HCT116 (cell line): ENCODE measurements at regions not wholly inside any gene's neighbourhood (a gene's known extent, or its start where the extent isn't known, plus 50 kb on each side); places are given as distances from the start of the nearest gene placed in this dataset.

Source experiments
- ATAC-seq: fragments of 200-7000 bp; cut with Tn5 transposase; 2 replicates; pipeline ENCODE4 v1.9.1; 2020; ENCODE audit warnings: mild to moderate bottlenecking, moderate library complexity
- BruUV-seq: library from RNA; stranded (reverse); fragments of 400-500 nt; replicated peaks from 2 replicates; lab custom pipeline; 2021; lab: Mats Ljungman, UMichigan
- CTCF ChIA-PET: fragments of 300-600 bp; sonication (Branson Sonifier 250); formaldehyde crosslinking; loops from one replicate; lab custom pipeline; 2021; ENCODE audit warnings: antibody characterized with exemption; lab: Charles Lee
- POLR2A ChIA-PET: fragments of 300-600, 350-600 bp; sonication (Branson Sonifier 250); formaldehyde crosslinking; loops from one replicate; lab custom pipeline; 2021; ENCODE audit warnings: antibody characterized with exemption; lab: Charles Lee
- RAD21 ChIA-PET, 2 experiments: fragments of 300-600 bp; sonication (Branson Sonifier 250); formaldehyde crosslinking; loops; one replicate each; lab custom pipeline; 2023; ENCODE audit warnings: low total read pairs in 2 of 2; ENCODE audit not compliant: uncharacterized antibody in 2 of 2, unreplicated experiment in 2 of 2, low non-redundant PET in 1 of 2; lab: Charles Lee
- DNase-seq: peaks from one replicate; pipeline ENCODE4 v3.0.0-alpha.2; 2010; ENCODE audit warnings: low read depth, low spot score
- H2AFZ ChIP-seq: fragments of 200-600 bp; shearing (Covaris generic), sonication (generic); 2 replicates; pipeline ENCODE4 v1.6.1; 2017; ENCODE audit warnings: low read depth, mixed run types, mixed read lengths, antibody characterized with exemption, low read length; ENCODE audit not compliant: poor library complexity, severe bottlenecking
- H3K27ac ChIP-seq: 2 replicates; pipeline ENCODE4 v1.5.1; 2012; ENCODE audit warnings: low read depth, low read length
- H3K27me3 ChIP-seq: fragments of 200-600 bp; sonication (generic); 2 replicates; pipeline ENCODE4 v1.6.1; 2016; ENCODE audit warnings: mixed run types, low read length, mixed read lengths; ENCODE audit not compliant: insufficient read depth
- H3K36me3 ChIP-seq, 2 experiments: fragments of 200-500 bp in 1 of 2; fragments of 200-600 bp in 1 of 2; sonication (Bioruptor generic) in 1 of 2; sonication (generic) in 1 of 2; 2 replicates each; pipeline versions ENCODE4 v1.5.1 to v1.6.1; 2014 to 2016; ENCODE audit warnings: low read length in 2 of 2, inconsistent platforms in 1 of 2, mixed read lengths in 1 of 2, mixed run types in 1 of 2; ENCODE audit not compliant: insufficient read depth in 2 of 2, control insufficient read depth in 1 of 2
- H3K4me1 ChIP-seq, 2 experiments: fragments of 200-600 bp in 1 of 2; sonication (generic) in 1 of 2; 2 replicates each; pipeline versions ENCODE4 v1.5.1 to v1.6.1; 2012 to 2017; ENCODE audit warnings: low read length in 2 of 2, inconsistent platforms in 1 of 2, mild to moderate bottlenecking in 1 of 2, mixed read lengths in 1 of 2, mixed run types in 1 of 2, moderate library complexity in 1 of 2; ENCODE audit not compliant: insufficient read depth in 2 of 2, control insufficient read depth in 1 of 2
- H3K4me2 ChIP-seq: fragments of 200-600 bp; sonication (generic); 2 replicates; pipeline ENCODE4 v1.6.1; 2017; ENCODE audit warnings: mixed run types, low read length, mixed read lengths
- H3K4me3 ChIP-seq, 2 experiments: fragments of 200-600 bp in 1 of 2; sonication (generic) in 1 of 2; replicated peaks in 1 of 2; 2 replicates each; pipeline ENCODE4 v1.5.1; 2011 to 2016; ENCODE audit warnings: low read length in 2 of 2, control low read depth in 1 of 2, low read depth in 1 of 2, mild to moderate bottlenecking in 1 of 2, mixed read lengths in 1 of 2, mixed run types in 1 of 2
- H3K79me2 ChIP-seq: fragments of 200-600 bp; sonication (generic); 2 replicates; pipeline ENCODE4 v1.6.1; 2017; ENCODE audit warnings: mild to moderate bottlenecking, mixed run types, low read length, moderate library complexity, mixed read lengths; ENCODE audit not compliant: insufficient read depth
- H3K9ac ChIP-seq: fragments of 200-600 bp; sonication (generic); 2 replicates; pipeline ENCODE4 v1.6.1; 2016; ENCODE audit warnings: low read length, mixed read lengths
- H3K9me2 ChIP-seq: fragments of 200-600 bp; sonication (generic), shearing (Covaris generic); 2 replicates; pipeline ENCODE4 v1.6.1; 2017; ENCODE audit warnings: mixed run types, mild to moderate bottlenecking, moderate library complexity; ENCODE audit not compliant: insufficient read depth
- H3K9me3 ChIP-seq, 2 experiments: fragments of 200-500 bp in 1 of 2; fragments of 200-600 bp in 1 of 2; sonication (Bioruptor generic) in 1 of 2; sonication (generic) in 1 of 2; 2 replicates each; pipeline ENCODE4 v1.6.1; 2014 to 2017; ENCODE audit warnings: low read length in 2 of 2, mixed read lengths in 2 of 2, inconsistent platforms in 1 of 2, low read depth in 1 of 2, mild to moderate bottlenecking in 1 of 2, mixed run types in 1 of 2, moderate library complexity in 1 of 2; ENCODE audit not compliant: control insufficient read depth in 1 of 2, insufficient read depth in 1 of 2
- H4K20me1 ChIP-seq: fragments of 200-600 bp; sonication (generic), shearing (Covaris generic); 2 replicates; pipeline ENCODE4 v1.6.1; 2017; ENCODE audit warnings: mixed run types, mild to moderate bottlenecking, moderate library complexity; ENCODE audit not compliant: insufficient read depth
- EGR1 ChIP-seq: IDR thresholded peaks from 2 replicates; pipeline ENCODE4 v1.6.1; 2012; ENCODE audit warnings: low read depth
- EZH2phosphoT487 ChIP-seq: fragments of 200-600 bp; IDR thresholded peaks from 2 replicates; pipeline ENCODE4 v1.6.1; 2018; ENCODE audit warnings: antibody characterized with exemption, borderline replicate concordance
- MAX ChIP-seq: IDR thresholded peaks from 2 replicates; pipeline ENCODE4 v1.6.1; 2012
- POLR2A ChIP-seq: IDR thresholded peaks from 2 replicates; pipeline ENCODE4 v1.7.0; 2011; ENCODE audit warnings: borderline replicate concordance; ENCODE audit not compliant: insufficient read depth, insufficient read length; ENCODE audit errors: extremely low read depth
- POLR2AphosphoS5 ChIP-seq: IDR thresholded peaks from 2 replicates; pipeline ENCODE4 v1.6.1; 2011; ENCODE audit warnings: mild to moderate bottlenecking, low read depth, low read length, moderate library complexity
- REST ChIP-seq: IDR thresholded peaks from 2 replicates; pipeline ENCODE4 v1.6.1; 2012; ENCODE audit warnings: low read depth
- SIN3A ChIP-seq: IDR thresholded peaks from 2 replicates; pipeline ENCODE4 v1.6.1; 2012; ENCODE audit warnings: low read depth
- SP1 ChIP-seq: IDR thresholded peaks from 2 replicates; pipeline ENCODE4 v1.6.1; 2012; ENCODE audit warnings: low read depth
- TCF7L2 ChIP-seq: IDR thresholded peaks from 2 replicates; pipeline ENCODE4 v1.7.0; 2011; ENCODE audit warnings: borderline replicate concordance, inconsistent platforms; ENCODE audit not compliant: insufficient read depth, insufficient read length; ENCODE audit errors: extremely low read depth
- YY1 ChIP-seq: IDR thresholded peaks from 2 replicates; pipeline ENCODE4 v1.6.1; 2011; ENCODE audit warnings: low read length, low read depth, moderate library complexity, mild to moderate bottlenecking; ENCODE audit not compliant: insufficient replicate concordance; ENCODE audit errors: extremely low read depth
- ZBTB33 ChIP-seq: IDR thresholded peaks from 2 replicates; pipeline ENCODE4 v1.6.1; 2011; ENCODE audit warnings: mild to moderate bottlenecking, low read length, moderate library complexity; ENCODE audit not compliant: insufficient replicate concordance; ENCODE audit errors: extremely low read depth
- intact Hi-C: fragments of 100-400 bp; cut with micrococcal nuclease; formaldehyde crosslinking; loops from 2 replicates; pipeline ENCODE4 v1.10.0; 2022

- no peaks in the 10 kb centered on the region for H3K9me3 ChIP-seq
- H3K79me2 ChIP-seq = no peaks in the 10 kb centered on the region
- H3K4me2 ChIP-seq = no peak overlapping the region
- 0 out of 2 replicates have a peak, but pooled peaks cover 3% of the 10 kb centered on the region for H3K9me2 ChIP-seq
- no peak overlapping the region for H3K9ac ChIP-seq
- no peaks in the 10 kb centered on the region for H3K36me3 ChIP-seq
- no peaks in the 10 kb centered on the region for H3K27me3 ChIP-seq
- no peak overlapping the region for H3K4me3 ChIP-seq
- TF ChIP-seq SP1 = no peak
- no peak for TF ChIP-seq POLR2AphosphoS5
- no peak for TF ChIP-seq YY1
- TF ChIP-seq TCF7L2 = no peak
- TF ChIP-seq EZH2phosphoT487 = no peak
- TF ChIP-seq EGR1 = no peak
- no peak for TF ChIP-seq POLR2A
- no peak for TF ChIP-seq SIN3A
- TF ChIP-seq REST = no peak
- TF ChIP-seq ZBTB33 = no peak
- no peak for TF ChIP-seq MAX
- H2AFZ ChIP-seq = no peak overlapping the region
- H4K20me1 ChIP-seq = no peaks in the 10 kb centered on the region
- ATAC-seq = no peak
- ChIA-PET POLR2A (no interaction called here), RAD21 (no interaction called here), CTCF (no interaction called here)
- no peak overlapping the region for H3K27ac ChIP-seq
- no peak for DNase-seq
- no TSS peak for BruUV-seq
- no peaks in the 10 kb centered on the region for H3K4me1 ChIP-seq
- intact Hi-C loops = no loop called here
Measured at GRCh38 chr12:82108615-82109014, 249.6 kb downstream of the CCDC59 start.
